Heart left ventricle (tissue), 13 donors: ENCODE measurements at regions not wholly inside any gene's neighbourhood (a gene's known extent, or its start where the extent isn't known, plus 50 kb on each side); places are given as distances from the start of the nearest gene placed in this dataset.

ENCODE experiments used
- POLR2A ChIP-seq, 2 donors: fragments of 450-650 bp; IDR thresholded peaks; one replicate each; pipeline ENCODE4 v1.6.1; 2017; ENCODE audit warnings: antibody characterized with exemption in 2 of 2, mild to moderate bottlenecking in 2 of 2, moderate library complexity in 2 of 2
- TF ChIP-seq, protein P1 (sequence below), 12 donors: fragments of 200-600 bp; sonication (generic) in 4 of 12; IDR thresholded peaks; one replicate each; pipeline versions ENCODE4 v1.5.0 to v1.8.0; 2018 to 2022; ENCODE audit warnings: antibody characterized with exemption in 12 of 12, mild to moderate bottlenecking in 5 of 12
- donor health status: ischemic (EF 13 %, LVEDD 7.1; RV severe dilation, severe dysfunction).
- donor health status: DM: no; HTN: yes; CAD: no.
- donor health status: DM: no; HTN: no; CAD: no.
- donor health status: ischemic (EF 25% LVEDD 6.9; RV normal size, moderate dysfunction).
- donor health status: ischemic (EF 25% LVEDD 5.7; RV mildly dilated, moderate dysfunction).
- donor health status: ischemic (EF 35%, LVEDD 5.7; RV mildly dilated, moderate dysfunction).
- donor health status: nonischemic (EF 11% LVEDD 7.7; RV severe dilation, severe dysfunction).
- donor health status: DM: yes; HTN: yes; CAD: no.
- donor health status: PGD.
- donor health status: ischemic (EF 29% LVEDD 5.4; RV normal size, mild dysfunction).
- donor health status: nonischemic (EF 23%, LVEDD 6.1; RV moderate dilation, normal function).

GRCh38 chr1:212157252-212157651 lies 121.7 kb downstream of the DTL start:
- TF ChIP-seq, protein P1, sequence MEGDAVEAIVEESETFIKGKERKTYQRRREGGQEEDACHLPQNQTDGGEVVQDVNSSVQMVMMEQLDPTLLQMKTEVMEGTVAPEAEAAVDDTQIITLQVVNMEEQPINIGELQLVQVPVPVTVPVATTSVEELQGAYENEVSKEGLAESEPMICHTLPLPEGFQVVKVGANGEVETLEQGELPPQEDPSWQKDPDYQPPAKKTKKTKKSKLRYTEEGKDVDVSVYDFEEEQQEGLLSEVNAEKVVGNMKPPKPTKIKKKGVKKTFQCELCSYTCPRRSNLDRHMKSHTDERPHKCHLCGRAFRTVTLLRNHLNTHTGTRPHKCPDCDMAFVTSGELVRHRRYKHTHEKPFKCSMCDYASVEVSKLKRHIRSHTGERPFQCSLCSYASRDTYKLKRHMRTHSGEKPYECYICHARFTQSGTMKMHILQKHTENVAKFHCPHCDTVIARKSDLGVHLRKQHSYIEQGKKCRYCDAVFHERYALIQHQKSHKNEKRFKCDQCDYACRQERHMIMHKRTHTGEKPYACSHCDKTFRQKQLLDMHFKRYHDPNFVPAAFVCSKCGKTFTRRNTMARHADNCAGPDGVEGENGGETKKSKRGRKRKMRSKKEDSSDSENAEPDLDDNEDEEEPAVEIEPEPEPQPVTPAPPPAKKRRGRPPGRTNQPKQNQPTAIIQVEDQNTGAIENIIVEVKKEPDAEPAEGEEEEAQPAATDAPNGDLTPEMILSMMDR (IDR thresholded peaks at IDR 0.05): no peak
- TF ChIP-seq POLR2A (IDR thresholded peaks at IDR 0.05): no peak
